ENCODE measurements at regions not wholly inside any gene's neighbourhood (a gene's known extent, or its start where the extent isn't known, plus 50 kb on each side); places are given as distances from the start of the nearest gene placed in this dataset.

DNA sequence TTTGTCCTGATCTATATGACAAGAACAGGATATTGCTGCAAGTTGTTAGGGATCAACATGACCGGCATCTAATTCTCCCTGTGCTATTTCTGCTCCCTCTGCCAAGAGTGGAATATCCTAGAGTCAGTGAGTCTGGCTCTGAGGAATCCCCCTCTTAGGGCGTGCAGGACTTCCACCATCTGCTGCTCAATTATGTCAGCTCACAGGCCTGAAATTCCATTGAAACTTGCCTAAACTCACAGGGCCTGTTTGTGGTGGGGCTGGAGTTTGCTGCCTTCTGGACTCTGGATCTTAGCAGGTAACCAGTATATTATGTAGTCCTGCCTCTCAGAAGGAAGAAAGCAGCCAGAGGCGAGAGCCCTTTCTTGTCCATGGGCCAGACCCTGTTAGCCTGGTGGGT, 323.0 kb downstream of the TSN start:
- TF ChIP-seq SIN3A (IDR thresholded peaks at IDR 0.05; ENCODE audit: borderline replicate concordance, insufficient read depth, low read length) (no peak), POLR2AphosphoS5 (IDR thresholded peaks at IDR 0.05; ENCODE audit: low read depth, low read length) (no peak), TAF1 (IDR thresholded peaks at IDR 0.05; ENCODE audit: borderline replicate concordance, insufficient read depth, low read length) (no peak), FOXP2 (optimal IDR thresholded peaks at IDR 0.05; ENCODE audit: borderline replicate concordance, extremely low read depth, extremely low read length, insufficient read depth) (no peak)
- TF ChIP-seq, protein P1, sequence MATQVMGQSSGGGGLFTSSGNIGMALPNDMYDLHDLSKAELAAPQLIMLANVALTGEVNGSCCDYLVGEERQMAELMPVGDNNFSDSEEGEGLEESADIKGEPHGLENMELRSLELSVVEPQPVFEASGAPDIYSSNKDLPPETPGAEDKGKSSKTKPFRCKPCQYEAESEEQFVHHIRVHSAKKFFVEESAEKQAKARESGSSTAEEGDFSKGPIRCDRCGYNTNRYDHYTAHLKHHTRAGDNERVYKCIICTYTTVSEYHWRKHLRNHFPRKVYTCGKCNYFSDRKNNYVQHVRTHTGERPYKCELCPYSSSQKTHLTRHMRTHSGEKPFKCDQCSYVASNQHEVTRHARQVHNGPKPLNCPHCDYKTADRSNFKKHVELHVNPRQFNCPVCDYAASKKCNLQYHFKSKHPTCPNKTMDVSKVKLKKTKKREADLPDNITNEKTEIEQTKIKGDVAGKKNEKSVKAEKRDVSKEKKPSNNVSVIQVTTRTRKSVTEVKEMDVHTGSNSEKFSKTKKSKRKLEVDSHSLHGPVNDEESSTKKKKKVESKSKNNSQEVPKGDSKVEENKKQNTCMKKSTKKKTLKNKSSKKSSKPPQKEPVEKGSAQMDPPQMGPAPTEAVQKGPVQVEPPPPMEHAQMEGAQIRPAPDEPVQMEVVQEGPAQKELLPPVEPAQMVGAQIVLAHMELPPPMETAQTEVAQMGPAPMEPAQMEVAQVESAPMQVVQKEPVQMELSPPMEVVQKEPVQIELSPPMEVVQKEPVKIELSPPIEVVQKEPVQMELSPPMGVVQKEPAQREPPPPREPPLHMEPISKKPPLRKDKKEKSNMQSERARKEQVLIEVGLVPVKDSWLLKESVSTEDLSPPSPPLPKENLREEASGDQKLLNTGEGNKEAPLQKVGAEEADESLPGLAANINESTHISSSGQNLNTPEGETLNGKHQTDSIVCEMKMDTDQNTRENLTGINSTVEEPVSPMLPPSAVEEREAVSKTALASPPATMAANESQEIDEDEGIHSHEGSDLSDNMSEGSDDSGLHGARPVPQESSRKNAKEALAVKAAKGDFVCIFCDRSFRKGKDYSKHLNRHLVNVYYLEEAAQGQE (IDR thresholded peaks at IDR 0.05; ENCODE audit: insufficient read depth in 1 of 2, low read depth in 2 of 2, low read length in 2 of 2), result no peak

- TF ChIP-seq POLR2AphosphoS5 (IDR thresholded peaks at IDR 0.05; ENCODE audit: low read depth, low read length) (no peak), SIN3A (IDR thresholded peaks at IDR 0.05; ENCODE audit: borderline replicate concordance, insufficient read depth, low read length) (no peak), TAF1 (IDR thresholded peaks at IDR 0.05; ENCODE audit: borderline replicate concordance, insufficient read depth, low read length) (no peak), FOXP2 (optimal IDR thresholded peaks at IDR 0.05; ENCODE audit: borderline replicate concordance, extremely low read depth, extremely low read length, insufficient read depth) (no peak)
- TF ChIP-seq, protein P1 (IDR thresholded peaks at IDR 0.05; ENCODE audit: insufficient read depth in 1 of 2, low read depth in 2 of 2, low read length in 2 of 2), result no peak
Measured at GRCh38 chr2:122079844-122080243, 324.4 kb downstream of the TSN start.

DNA sequence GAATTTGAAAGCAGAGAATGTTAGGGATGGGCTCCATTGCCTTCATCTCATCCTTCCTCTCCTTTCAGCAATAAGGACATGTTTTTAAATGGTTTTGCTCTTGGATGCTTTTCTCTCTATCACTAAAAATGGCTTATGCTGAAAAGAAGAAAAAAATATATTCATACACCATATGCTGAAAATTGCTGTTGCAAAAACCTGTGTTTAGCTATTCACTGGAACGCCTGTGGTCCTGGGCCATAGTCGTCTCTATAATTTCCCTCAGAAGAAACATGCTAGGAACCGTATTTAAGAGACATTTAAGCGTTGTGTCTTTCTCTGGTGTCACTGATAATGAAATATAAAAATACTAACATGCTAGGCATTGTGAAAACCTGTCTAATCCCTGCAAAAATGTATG, 324.9 kb downstream of the TSN start:
- no peak for TF ChIP-seq FOXP2 (optimal IDR thresholded peaks at IDR 0.05; ENCODE audit: borderline replicate concordance, extremely low read depth, extremely low read length, insufficient read depth)
- no peak for TF ChIP-seq TAF1 (IDR thresholded peaks at IDR 0.05; ENCODE audit: borderline replicate concordance, insufficient read depth, low read length)
- TF ChIP-seq SIN3A (IDR thresholded peaks at IDR 0.05; ENCODE audit: borderline replicate concordance, insufficient read depth, low read length), result no peak
- TF ChIP-seq POLR2AphosphoS5 (IDR thresholded peaks at IDR 0.05; ENCODE audit: low read depth, low read length), result no peak
- TF ChIP-seq, protein P1 (IDR thresholded peaks at IDR 0.05; ENCODE audit: insufficient read depth in 1 of 2, low read depth in 2 of 2, low read length in 2 of 2), result no peak

GRCh38 chr2:122080871-122081270, 325.4 kb downstream of the TSN start:
- no peak for TF ChIP-seq POLR2AphosphoS5 (IDR thresholded peaks at IDR 0.05; ENCODE audit: low read depth, low read length)
- no peak for TF ChIP-seq SIN3A (IDR thresholded peaks at IDR 0.05; ENCODE audit: borderline replicate concordance, insufficient read depth, low read length)
- no peak for TF ChIP-seq TAF1 (IDR thresholded peaks at IDR 0.05; ENCODE audit: borderline replicate concordance, insufficient read depth, low read length)
- TF ChIP-seq FOXP2 (optimal IDR thresholded peaks at IDR 0.05; ENCODE audit: borderline replicate concordance, extremely low read depth, extremely low read length, insufficient read depth), result no peak
- TF ChIP-seq, protein P1 (IDR thresholded peaks at IDR 0.05; ENCODE audit: insufficient read depth in 1 of 2, low read depth in 2 of 2, low read length in 2 of 2), result no peak

DNA sequence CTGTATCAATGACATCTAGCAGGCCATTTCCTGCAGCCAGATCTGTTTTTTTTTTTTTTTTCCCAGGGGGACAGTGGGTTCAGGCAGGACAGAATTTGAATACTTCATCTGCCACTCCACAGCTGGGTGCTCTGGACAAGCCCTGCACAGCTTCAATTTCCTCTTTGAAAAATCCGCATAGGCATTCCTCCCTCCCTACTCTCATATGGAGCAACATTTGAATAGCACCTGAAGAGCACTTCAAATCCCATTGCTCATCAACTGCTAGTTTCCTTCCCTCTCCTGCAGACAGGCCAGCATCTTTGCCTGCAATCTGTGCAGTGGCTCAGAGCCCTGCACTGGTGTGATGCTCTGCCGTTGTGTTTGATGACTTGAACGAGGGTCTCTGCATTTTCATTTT, 326.3 kb downstream of the TSN start:
- no peak for TF ChIP-seq SIN3A (IDR thresholded peaks at IDR 0.05; ENCODE audit: borderline replicate concordance, insufficient read depth, low read length)
- no peak for TF ChIP-seq POLR2AphosphoS5 (IDR thresholded peaks at IDR 0.05; ENCODE audit: low read depth, low read length)
- TF ChIP-seq FOXP2 (optimal IDR thresholded peaks at IDR 0.05; ENCODE audit: borderline replicate concordance, extremely low read depth, extremely low read length, insufficient read depth), result no peak
- TF ChIP-seq, protein P1 (IDR thresholded peaks at IDR 0.05; ENCODE audit: insufficient read depth in 1 of 2, low read depth in 2 of 2, low read length in 2 of 2), result no peak
- no peak for TF ChIP-seq TAF1 (IDR thresholded peaks at IDR 0.05; ENCODE audit: borderline replicate concordance, insufficient read depth, low read length)

All from PFSK-1 (cell line).